Inferior parietal cortex (tissue), 1 donor: ENCODE measurements at regions not wholly inside any gene's neighbourhood (a gene's known extent, or its start where the extent isn't known, plus 50 kb on each side); places are given as distances from the start of the nearest gene placed in this dataset.

Experiments
- DNase-seq: peaks from one replicate; pipeline ENCODE4 v3.0.0-alpha.2; 2016; ENCODE audit errors: extremely low spot score

DNA sequence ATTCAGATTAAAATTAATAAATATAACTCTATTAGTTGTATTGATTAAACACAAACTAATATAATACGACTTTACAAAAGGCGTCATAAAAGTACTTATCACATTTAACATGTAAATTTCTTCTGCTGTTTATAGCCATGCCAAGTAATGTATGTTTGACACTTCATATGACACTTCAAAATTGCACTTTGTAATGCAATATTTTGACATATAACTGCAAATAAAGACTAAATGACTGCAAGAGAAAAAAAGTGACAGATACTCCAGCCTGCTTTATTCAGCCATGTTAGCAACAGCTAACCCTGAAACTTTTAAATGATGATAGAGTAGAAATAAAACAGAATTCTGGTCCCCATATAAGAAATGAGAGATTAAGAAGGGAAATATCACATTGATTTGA is 1238.0 kb downstream of the MRPL39 start:
- no peak for DNase-seq

- no peak for DNase-seq
Observed at GRCh38 chr21:24367936-24368335, 1239.3 kb downstream of the MRPL39 start.

GRCh38 chr21:24353492-24353891 is 1253.8 kb downstream of the MRPL39 start:
- DNase-seq: no peak

DNA sequence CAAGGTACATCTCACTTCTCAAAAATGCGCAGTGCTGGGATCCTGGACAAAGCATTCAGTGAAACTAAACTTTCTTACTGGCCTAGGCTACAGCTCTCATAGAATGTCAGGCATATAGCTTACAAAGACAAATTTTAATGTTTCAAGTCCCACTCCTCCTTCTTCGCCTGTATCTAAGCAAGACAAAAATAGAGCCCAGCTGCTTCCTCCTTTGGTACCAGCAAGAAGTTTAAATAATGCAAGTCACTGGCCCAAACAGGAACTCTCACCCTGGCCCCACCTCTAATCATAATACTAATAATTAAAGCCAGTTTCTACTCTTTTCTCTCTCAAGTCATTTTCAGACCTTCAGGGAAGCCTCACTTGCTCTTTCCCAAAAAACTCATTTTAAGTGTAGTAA is 1267.9 kb downstream of the MRPL39 start:
- DNase-seq: no peak

- no peak for DNase-seq
Observed at GRCh38 chr21:24336491-24336890, 1270.8 kb downstream of the MRPL39 start.

GRCh38 chr21:24323536-24323935 is 1283.7 kb downstream of the MRPL39 start:
- no peak for DNase-seq

DNA sequence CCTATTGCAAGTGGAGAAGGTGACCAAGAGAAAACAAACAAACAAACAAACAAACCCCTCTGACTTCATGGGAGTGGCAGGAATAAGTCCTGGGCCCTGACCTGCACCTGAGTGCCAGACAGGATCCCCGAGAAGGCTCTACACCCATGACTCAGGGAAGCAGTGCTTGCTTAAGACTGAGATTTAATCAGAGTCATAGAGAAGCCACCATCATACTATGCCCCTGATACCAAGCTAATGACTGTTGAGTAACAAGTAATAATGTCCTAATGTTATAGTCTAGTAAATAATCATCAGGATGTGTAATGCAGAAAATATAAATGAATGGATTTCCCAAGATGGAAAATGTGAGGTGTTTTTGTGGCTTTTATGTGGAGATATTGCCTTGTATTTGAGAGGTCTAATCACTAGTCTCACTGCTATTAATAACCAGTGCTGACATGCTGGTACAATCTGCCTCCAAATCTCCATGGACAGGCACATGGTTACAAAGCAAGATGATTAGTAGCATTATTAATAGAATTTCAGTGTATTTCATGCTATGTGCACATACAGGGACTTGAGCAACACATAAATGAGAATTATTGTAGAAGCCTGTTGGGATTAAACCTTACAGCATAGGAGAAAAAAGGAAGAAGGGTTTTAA is 1290.9 kb downstream of the MRPL39 start:
- no peak for DNase-seq

- DNase-seq: no peak
Observed at GRCh38 chr21:24310788-24311187, 1296.5 kb downstream of the MRPL39 start.

DNA sequence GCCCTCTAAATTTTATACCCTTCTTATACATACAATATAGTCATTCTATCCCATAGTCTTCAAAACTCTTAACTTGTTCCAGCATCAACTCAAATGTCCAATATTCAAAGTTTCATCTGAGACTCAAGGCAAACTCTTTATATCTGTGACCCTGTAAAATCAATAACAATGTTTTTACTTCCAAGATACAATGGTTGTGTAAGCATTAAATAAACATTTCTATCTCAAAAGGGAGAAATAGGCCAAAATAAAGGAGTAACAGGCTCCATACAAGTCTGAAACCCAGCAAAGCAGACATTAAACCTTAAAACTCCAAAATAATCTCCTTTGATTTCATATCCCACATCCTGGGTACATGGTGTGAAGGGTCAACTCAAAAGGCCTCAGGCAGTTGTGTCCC is 1299.1 kb downstream of the MRPL39 start:
- DNase-seq: no peak

DNA sequence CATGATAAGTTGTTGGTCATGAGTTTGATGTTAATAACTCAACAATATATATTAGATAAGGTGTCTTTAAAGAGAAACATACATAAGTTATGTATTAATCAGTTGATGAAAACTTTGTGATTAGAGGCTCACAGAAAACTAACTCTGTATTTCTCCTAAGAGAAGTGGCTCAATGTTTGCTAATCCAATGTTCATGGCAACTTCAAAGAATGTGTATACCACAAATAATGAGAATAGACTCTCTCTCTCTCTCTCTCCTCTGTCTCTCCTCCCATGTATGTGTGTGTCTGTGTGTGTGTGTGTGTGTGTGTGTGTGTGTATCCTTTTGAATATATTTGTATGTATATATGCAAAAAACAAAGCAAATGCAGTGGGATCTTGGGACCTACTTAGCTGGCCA is 1304.9 kb downstream of the MRPL39 start:
- DNase-seq: no peak

- no peak for DNase-seq
Observed at GRCh38 chr21:24298040-24298439, 1309.2 kb downstream of the MRPL39 start.

DNA sequence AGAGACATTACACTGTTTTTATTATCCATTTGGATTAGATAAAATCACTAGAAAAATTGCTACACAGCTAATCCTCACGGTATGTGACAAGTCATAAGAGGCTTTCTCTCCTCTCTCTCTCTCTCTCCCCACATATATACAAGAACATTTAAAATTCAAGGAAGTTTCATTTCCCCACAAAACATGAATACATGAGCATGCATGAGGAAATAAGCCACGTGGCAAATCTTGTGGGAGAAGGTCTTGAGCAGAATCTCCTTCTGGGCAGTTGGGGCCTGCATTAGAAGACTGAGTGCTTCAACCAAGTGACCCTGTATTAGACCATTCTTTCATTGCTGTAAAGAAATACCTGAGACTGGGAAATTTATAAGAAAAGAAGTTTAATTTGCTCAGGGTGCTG is 1313.1 kb downstream of the MRPL39 start:
- DNase-seq: no peak

- DNase-seq: no peak
Observed at GRCh38 chr21:24290151-24290833, 1317.0 kb downstream of the MRPL39 start.

DNA sequence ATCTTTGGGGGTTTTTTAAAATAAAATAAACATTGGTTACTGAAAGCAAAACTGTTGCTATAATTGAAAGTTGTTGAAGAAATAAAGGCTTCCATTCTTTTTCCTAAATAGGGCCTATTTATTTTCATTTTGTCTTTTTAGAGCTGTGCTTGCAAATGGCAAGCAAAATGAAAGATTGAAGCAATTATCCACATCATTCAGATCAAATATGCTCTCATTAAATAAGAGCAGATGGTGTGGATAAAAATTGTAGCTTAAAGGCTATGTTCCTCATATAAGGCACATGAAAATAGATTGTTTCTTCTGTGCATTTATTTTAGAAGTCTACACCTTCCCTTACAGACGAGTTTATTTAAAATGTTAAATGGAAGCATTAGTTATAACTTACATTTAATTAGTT is 1317.7 kb downstream of the MRPL39 start:
- no peak for DNase-seq

- DNase-seq: no peak
Observed at GRCh38 chr21:24280596-24280995, 1326.7 kb downstream of the MRPL39 start.

GRCh38 chr21:24278711-24279110 is 1328.6 kb downstream of the MRPL39 start:
- DNase-seq: no peak

DNA sequence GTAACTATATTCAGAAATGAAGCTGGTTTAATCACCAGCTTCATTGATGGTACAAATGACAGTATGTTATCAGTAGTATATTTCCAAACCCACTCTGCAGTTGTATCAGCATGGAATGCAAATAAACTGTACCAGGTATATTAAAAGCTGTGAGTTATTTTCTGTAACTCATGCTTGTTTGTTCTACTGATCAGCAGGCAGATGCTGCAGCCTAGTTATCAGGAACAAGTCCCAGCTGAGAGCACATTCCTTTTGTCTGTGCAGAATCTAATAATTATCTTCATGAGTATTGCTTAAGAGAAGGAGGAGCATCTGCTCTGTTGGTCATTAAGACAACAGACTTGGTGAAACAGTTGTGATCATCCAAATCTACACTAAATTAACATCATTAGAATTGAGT is 1331.1 kb downstream of the MRPL39 start:
- DNase-seq: no peak

DNA sequence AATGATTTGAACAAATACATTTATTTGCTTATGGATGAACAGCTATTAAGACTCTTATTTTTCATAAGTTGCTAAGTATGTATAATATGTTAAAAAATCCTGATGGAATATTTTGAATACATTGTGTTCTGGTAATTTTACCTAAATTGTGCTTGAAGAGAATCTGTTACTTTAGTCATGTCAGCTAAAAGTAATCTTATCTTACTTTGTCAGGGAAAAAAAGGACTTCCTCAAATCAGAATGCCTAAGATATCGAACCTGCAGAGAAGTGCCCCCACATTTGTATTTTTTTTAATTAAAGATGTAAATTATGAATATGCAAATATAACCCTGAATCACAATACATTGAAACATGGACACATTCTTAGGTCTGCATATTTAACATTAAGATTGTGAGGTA is 1331.7 kb downstream of the MRPL39 start:
- no peak for DNase-seq

GRCh38 chr21:24272521-24272938 is 1334.8 kb downstream of the MRPL39 start:
- no peak for DNase-seq

DNA sequence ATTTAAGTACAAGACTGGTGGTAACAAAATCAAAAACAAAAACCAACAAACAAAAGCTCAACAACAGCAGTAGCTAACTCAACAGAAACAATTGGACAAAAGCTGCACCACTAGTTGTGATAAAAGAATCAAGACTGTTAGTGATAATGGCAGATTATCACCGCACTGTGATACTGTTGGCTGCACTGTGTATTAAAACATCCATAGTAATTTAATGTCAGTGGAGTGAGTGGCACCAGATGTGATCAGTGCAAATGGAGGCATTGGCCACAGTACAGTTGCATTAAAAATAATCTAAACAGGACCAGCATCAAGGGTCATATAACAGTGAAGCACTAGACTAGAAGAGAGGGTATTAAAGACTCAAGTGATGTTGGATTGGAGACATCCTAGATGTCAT is 1341.3 kb downstream of the MRPL39 start:
- DNase-seq: no peak

GRCh38 chr21:24260751-24261150 is 1346.5 kb downstream of the MRPL39 start:
- DNase-seq: no peak

GRCh38 chr21:24259241-24259640 is 1348.0 kb downstream of the MRPL39 start:
- DNase-seq: no peak

- no peak for DNase-seq
Observed at GRCh38 chr21:24255591-24255990, 1351.7 kb downstream of the MRPL39 start.

- no peak for DNase-seq
Observed at GRCh38 chr21:24225431-24225830, 1381.8 kb downstream of the MRPL39 start.
